NCI-H748 treated with DMSO at 0.1 percent for 48 hours (cell line): ENCODE measurements at regions not wholly inside any gene's neighbourhood (a gene's known extent, or its start where the extent isn't known, plus 50 kb on each side); places are given as distances from the start of the nearest gene placed in this dataset.

Source experiments
- DNase-seq: peaks from one replicate; lab custom pipeline; 2025; lab: John Stamatoyannopoulos, UW

- no peak for DNase-seq
Observed at GRCh38 chr12:114740448-114740847, 56.5 kb upstream of the TBX3 start.

DNA sequence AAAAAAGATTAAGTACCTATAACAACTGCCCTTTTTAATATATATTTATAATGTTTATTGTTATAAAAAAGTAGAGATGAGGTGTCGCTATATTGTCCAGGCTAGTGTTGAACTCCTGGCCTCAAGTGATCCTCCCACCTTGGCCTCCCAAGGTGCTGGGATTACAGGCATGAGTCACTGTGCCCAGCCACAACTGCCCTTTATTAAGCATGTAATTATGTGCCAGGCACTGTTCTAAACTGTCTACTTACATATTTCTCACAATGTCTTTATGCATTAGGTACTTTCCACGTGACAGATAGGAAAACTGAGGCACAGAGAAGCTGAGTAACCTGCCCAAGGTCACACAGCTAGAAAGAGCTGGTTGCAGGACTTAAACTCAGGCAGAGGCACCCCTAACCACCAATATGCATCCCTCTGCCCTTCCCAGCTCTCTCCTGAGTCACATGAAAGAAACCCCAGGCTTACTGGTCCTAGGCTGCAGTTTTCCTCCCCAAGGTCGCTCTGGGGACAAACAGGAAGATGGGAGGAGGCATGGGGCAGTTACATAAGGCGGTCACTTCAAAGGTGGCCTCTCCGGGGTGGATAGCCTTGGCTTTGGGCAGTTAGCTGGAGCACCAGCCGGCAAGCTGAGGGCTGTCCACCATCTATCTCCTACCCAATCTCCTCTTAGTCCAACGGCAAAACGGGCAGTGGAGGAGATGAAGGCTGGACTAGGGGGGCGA is 54.6 kb upstream of the TBX3 start:
- no peak for DNase-seq

- DNase-seq = no peak
Observed at GRCh38 chr12:114735680-114736374, 51.9 kb upstream of the TBX3 start.

DNA sequence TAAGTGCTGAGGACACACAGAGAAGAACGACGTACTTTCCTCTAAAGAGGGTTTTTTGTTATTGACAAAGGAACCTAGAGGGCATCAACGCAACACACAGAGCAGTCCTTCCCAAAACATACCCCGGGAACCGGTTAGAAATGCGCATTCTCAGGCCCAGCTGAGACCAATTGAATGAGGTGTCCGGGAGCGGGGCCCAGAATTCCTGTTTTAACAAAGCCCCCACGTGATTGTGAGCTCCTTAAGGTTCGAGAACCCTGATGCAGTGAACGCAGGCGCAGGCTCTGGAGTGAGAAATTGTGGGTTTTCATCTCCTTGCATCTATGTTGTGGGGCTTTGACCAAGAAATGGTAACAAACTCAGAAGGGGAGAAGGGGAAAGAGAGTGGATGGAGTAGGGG is 51.0 kb upstream of the TBX3 start:
- DNase-seq = no peak

GRCh38 chr12:114733919-114734318 is 49.9 kb upstream of the TBX3 start:
- no peak for DNase-seq
